ENCODE measurements at regions not wholly inside any gene's neighbourhood (a gene's known extent, or its start where the extent isn't known, plus 50 kb on each side); places are given as distances from the start of the nearest gene placed in this dataset.

GRCh38 chr6:4516206-4516605, 260.0 kb upstream of the CDYL start:
- in situ Hi-C loops (cut with MboI; ENCODE audit: low sequenced_read_pairs, unreplicated experiment) = no loop called here
- no peak for TF ChIP-seq CTCF (IDR thresholded peaks at IDR 0.05; ENCODE audit: borderline replicate concordance, control extremely low read depth, extremely low read depth, insufficient read depth, missing control alignments)
- no peak for DNase-seq (ENCODE audit: low spot score)

GRCh38 chr6:4513561-4513960, 262.6 kb upstream of the CDYL start:
- TF ChIP-seq CTCF (IDR thresholded peaks at IDR 0.05; ENCODE audit: borderline replicate concordance, control extremely low read depth, extremely low read depth, insufficient read depth, missing control alignments) = no peak
- DNase-seq (ENCODE audit: low spot score) = no peak
- in situ Hi-C loops (cut with MboI; ENCODE audit: low sequenced_read_pairs, unreplicated experiment) = no loop called here

- no peak for TF ChIP-seq CTCF (IDR thresholded peaks at IDR 0.05; ENCODE audit: borderline replicate concordance, control extremely low read depth, extremely low read depth, insufficient read depth, missing control alignments)
- in situ Hi-C loops (cut with MboI; ENCODE audit: low sequenced_read_pairs, unreplicated experiment) = no loop called here
- no peak for DNase-seq (ENCODE audit: low spot score)
These were observed 264.1 kb upstream of the CDYL start for GRCh38 chr6:4512051-4512471.

- no peak for TF ChIP-seq CTCF (IDR thresholded peaks at IDR 0.05; ENCODE audit: borderline replicate concordance, control extremely low read depth, extremely low read depth, insufficient read depth, missing control alignments)
- in situ Hi-C loops (cut with MboI; ENCODE audit: low sequenced_read_pairs, unreplicated experiment) = no loop called here
- DNase-seq (ENCODE audit: low spot score) = no peak
These were observed 264.6 kb upstream of the CDYL start for GRCh38 chr6:4511641-4512020.

- no peak for TF ChIP-seq CTCF (IDR thresholded peaks at IDR 0.05; ENCODE audit: borderline replicate concordance, control extremely low read depth, extremely low read depth, insufficient read depth, missing control alignments)
- DNase-seq (ENCODE audit: low spot score) = no peak
- in situ Hi-C loops (cut with MboI; ENCODE audit: low sequenced_read_pairs, unreplicated experiment) = no loop called here
These were observed 265.1 kb upstream of the CDYL start for GRCh38 chr6:4510906-4511640.

GRCh38 chr6:4510317-4510716, 265.9 kb upstream of the CDYL start:
- in situ Hi-C loops (cut with MboI; ENCODE audit: low sequenced_read_pairs, unreplicated experiment) = no loop called here
- no peak for TF ChIP-seq CTCF (IDR thresholded peaks at IDR 0.05; ENCODE audit: borderline replicate concordance, control extremely low read depth, extremely low read depth, insufficient read depth, missing control alignments)
- DNase-seq (ENCODE audit: low spot score) = no peak
